B cell (primary cell): ENCODE measurements at regions not wholly inside any gene's neighbourhood (a gene's known extent, or its start where the extent isn't known, plus 50 kb on each side); places are given as distances from the start of the nearest gene placed in this dataset.

Experiments
- ATAC-seq: fragments of 200-7000 bp; cut with Tn5 transposase; one replicate; pipeline ENCODE4 v1.10.0; 2021; ENCODE audit warnings: low read depth, mild to moderate bottlenecking, moderate number of reproducible peaks, moderate library complexity
- CTCF ChIA-PET: fragments of 350-600 bp; sonication (Branson Sonifier 250); formaldehyde crosslinking; loops from one replicate; lab custom pipeline; 2021; ENCODE audit warnings: antibody characterized with exemption, inconsistent platforms; lab: Charles Lee
- POLR2A ChIA-PET: fragments of 350-600 bp; sonication (Branson Sonifier 250); formaldehyde crosslinking; loops from one replicate; lab custom pipeline; 2021; ENCODE audit warnings: antibody characterized with exemption; lab: Charles Lee
- DNase-seq: peaks from one replicate; pipeline ENCODE4 v3.0.0; 2013
- H2AFZ ChIP-seq: 2 replicates; pipeline ENCODE4 v1.6.1; 2012; ENCODE audit warnings: mild to moderate bottlenecking, low read depth, low read length; ENCODE audit not compliant: insufficient read depth, poor library complexity, severe bottlenecking
- H3K27ac ChIP-seq, 2 donors: 1 replicate in 1 of 2; 2 replicates in 1 of 2; pipeline ENCODE4 v1.5.1; 2012 to 2013; ENCODE audit warnings: low read length in 2 of 2, mild to moderate bottlenecking in 2 of 2, moderate library complexity in 1 of 2
- H3K27me3 ChIP-seq, 4 experiments: fragments of 200-600 bp in 1 of 4; sonication (generic) in 1 of 4; replicated peaks in 1 of 4; 1 replicate in 2 of 4; 2 replicates in 2 of 4; pipeline versions ENCODE4 v1.6.1 to v1.7.0; 2013 to 2016; ENCODE audit warnings: low read length in 3 of 4, mild to moderate bottlenecking in 2 of 4, mixed read lengths in 1 of 4, moderate library complexity in 1 of 4; ENCODE audit not compliant: insufficient read depth in 4 of 4, control insufficient read depth in 3 of 4; ENCODE audit errors: control extremely low read depth in 1 of 4
- H3K36me3 ChIP-seq, 2 experiments: replicated peaks in 1 of 2; 1 replicate in 1 of 2; 2 replicates in 1 of 2; pipeline versions ENCODE4 v1.6.1 to v1.7.1; 2013; ENCODE audit warnings: low read length in 1 of 2; ENCODE audit not compliant: insufficient read depth in 2 of 2, control insufficient read depth in 1 of 2; ENCODE audit errors: control extremely low read depth in 1 of 2, extremely low read depth in 1 of 2
- H3K4me1 ChIP-seq, 2 donors: fragments of 200-600 bp in 1 of 2; sonication (generic) in 1 of 2; 1 replicate in 1 of 2; 2 replicates in 1 of 2; pipeline versions ENCODE4 v1.5.1 to v1.6.1; 2013 to 2017; ENCODE audit warnings: low read length in 2 of 2; ENCODE audit not compliant: control insufficient read depth in 2 of 2, insufficient read depth in 2 of 2
- H3K4me2 ChIP-seq: replicated peaks from 2 replicates; pipeline ENCODE3; 2012; ENCODE audit warnings: mild to moderate bottlenecking, low read depth, low read length; ENCODE audit not compliant: poor library complexity, severe bottlenecking
- H3K4me3 ChIP-seq, 5 experiments: fragments of 200-600 bp in 1 of 5; sonication (generic) in 1 of 5; 1 replicate in 3 of 5; 2 replicates in 2 of 5; pipeline versions ENCODE4 v1.5.1 to v1.7.0; 2011 to 2016; ENCODE audit warnings: low read length in 4 of 5, mild to moderate bottlenecking in 4 of 5, low read depth in 2 of 5, control low read depth in 1 of 5, moderate library complexity in 1 of 5; ENCODE audit not compliant: insufficient read depth in 1 of 5; ENCODE audit errors: control extremely low read depth in 1 of 5, extremely low read depth in 1 of 5
- H3K79me2 ChIP-seq: fragments of 200-600 bp; sonication (generic); one replicate; pipeline ENCODE4 v1.6.0; 2016; ENCODE audit warnings: low read length; ENCODE audit not compliant: control insufficient read depth, insufficient read depth
- H3K9ac ChIP-seq: fragments of 200-600 bp; sonication (generic); 2 replicates; pipeline ENCODE4 v1.6.1; 2017; ENCODE audit warnings: mild to moderate bottlenecking, low read length, moderate library complexity
- H3K9me3 ChIP-seq, 3 donors: one replicate each; pipeline versions ENCODE4 v1.6.1 to v1.7.1; 2013; ENCODE audit warnings: low read length in 2 of 3; ENCODE audit not compliant: control insufficient read depth in 2 of 3, insufficient read depth in 1 of 3; ENCODE audit errors: control extremely low read depth in 1 of 3
- H4K20me1 ChIP-seq: 2 replicates; pipeline ENCODE4 v1.6.0; 2012; ENCODE audit warnings: mild to moderate bottlenecking, low read length; ENCODE audit not compliant: insufficient read depth, control insufficient read depth, poor library complexity, severe bottlenecking
- H3K27ac Mint-ChIP-seq: one replicate; pipeline ENCODE4 v1.8.0; 2021; ENCODE audit warnings: mixed read lengths
- H3K27me3 Mint-ChIP-seq: one replicate; pipeline ENCODE4 v1.8.0; 2021; ENCODE audit warnings: mixed read lengths
- H3K4me1 Mint-ChIP-seq: one replicate; pipeline ENCODE4 v1.8.0; 2021; ENCODE audit warnings: mixed read lengths
- H3K4me3 Mint-ChIP-seq: one replicate; pipeline ENCODE4 v1.8.0; 2021; ENCODE audit warnings: mixed read lengths
- H3K9me3 Mint-ChIP-seq: one replicate; pipeline ENCODE4 v1.8.0; 2022; ENCODE audit warnings: mixed read lengths; ENCODE audit not compliant: insufficient read depth
- EZH2 ChIP-seq: IDR thresholded peaks from 2 replicates; pipeline ENCODE4 v1.6.1; 2012; ENCODE audit warnings: borderline replicate concordance, low read depth, mild to moderate bottlenecking, moderate library complexity, low read length; ENCODE audit not compliant: insufficient read depth, poor library complexity, severe bottlenecking
- WGBS: methylation state at CpG from one replicate; pipeline ENCODE4 v1.1.5; 2013; ENCODE audit warnings: missing lambda C conversion rate; ENCODE audit not compliant: insufficient coverage; 5-methylcytosine and 5-hydroxymethylcytosine counted together
- intact Hi-C: fragments of 100-400 bp; cut with micrococcal nuclease; formaldehyde crosslinking; loops from one replicate; pipeline ENCODE4 v1.10.0; 2022
- TF ChIP-seq, protein P1 (sequence below): fragments of 200-600 bp; IDR thresholded peaks from one replicate; pipeline ENCODE4 v1.8.0; 2022; ENCODE audit warnings: antibody characterized with exemption, mild to moderate bottlenecking

- intact Hi-C loops, result no loop called here
- H3K4me3 ChIP-seq, result no peak overlapping the region
- no peaks in the 10 kb centered on the region for H3K79me2 ChIP-seq
- H3K4me3 Mint-ChIP-seq, result no peak overlapping the region
- H3K9me3 Mint-ChIP-seq, result peaks cover 3% of the 10 kb centered on the region
- H3K9me3 ChIP-seq, result peaks cover 0 to 21% (median 0%) of the 10 kb centered on the region in 3 donors
- no peak overlapping the region for H3K27ac ChIP-seq
- H3K4me1 Mint-ChIP-seq, result no peaks in the 10 kb centered on the region
- no peak for ATAC-seq
- H3K4me2 ChIP-seq, result no peak overlapping the region
- POLR2A ChIA-PET, result no interaction called here
- no peaks in the 10 kb centered on the region for H3K36me3 ChIP-seq
- no peaks in the 10 kb centered on the region for H3K27me3 ChIP-seq
- H4K20me1 ChIP-seq, result no peaks in the 10 kb centered on the region
- WGBS, result 95% methylated on average over 10 of the region's 12 CpGs
- H3K9ac ChIP-seq, result no peak overlapping the region
- H3K27me3 Mint-ChIP-seq, result no peaks in the 10 kb centered on the region
- CTCF ChIA-PET, result no interaction called here
- H3K4me1 ChIP-seq, result no peaks in the 10 kb centered on the region
- DNase-seq, result no peak
- H2AFZ ChIP-seq, result no peak overlapping the region
- TF ChIP-seq, protein P1, sequence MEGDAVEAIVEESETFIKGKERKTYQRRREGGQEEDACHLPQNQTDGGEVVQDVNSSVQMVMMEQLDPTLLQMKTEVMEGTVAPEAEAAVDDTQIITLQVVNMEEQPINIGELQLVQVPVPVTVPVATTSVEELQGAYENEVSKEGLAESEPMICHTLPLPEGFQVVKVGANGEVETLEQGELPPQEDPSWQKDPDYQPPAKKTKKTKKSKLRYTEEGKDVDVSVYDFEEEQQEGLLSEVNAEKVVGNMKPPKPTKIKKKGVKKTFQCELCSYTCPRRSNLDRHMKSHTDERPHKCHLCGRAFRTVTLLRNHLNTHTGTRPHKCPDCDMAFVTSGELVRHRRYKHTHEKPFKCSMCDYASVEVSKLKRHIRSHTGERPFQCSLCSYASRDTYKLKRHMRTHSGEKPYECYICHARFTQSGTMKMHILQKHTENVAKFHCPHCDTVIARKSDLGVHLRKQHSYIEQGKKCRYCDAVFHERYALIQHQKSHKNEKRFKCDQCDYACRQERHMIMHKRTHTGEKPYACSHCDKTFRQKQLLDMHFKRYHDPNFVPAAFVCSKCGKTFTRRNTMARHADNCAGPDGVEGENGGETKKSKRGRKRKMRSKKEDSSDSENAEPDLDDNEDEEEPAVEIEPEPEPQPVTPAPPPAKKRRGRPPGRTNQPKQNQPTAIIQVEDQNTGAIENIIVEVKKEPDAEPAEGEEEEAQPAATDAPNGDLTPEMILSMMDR, result no peak
- TF ChIP-seq EZH2, result no peak
- no peak overlapping the region for H3K27ac Mint-ChIP-seq
These were observed 406.2 kb downstream of the TGFB2 start for GRCh38 chr1:218751208-218751948.

DNA sequence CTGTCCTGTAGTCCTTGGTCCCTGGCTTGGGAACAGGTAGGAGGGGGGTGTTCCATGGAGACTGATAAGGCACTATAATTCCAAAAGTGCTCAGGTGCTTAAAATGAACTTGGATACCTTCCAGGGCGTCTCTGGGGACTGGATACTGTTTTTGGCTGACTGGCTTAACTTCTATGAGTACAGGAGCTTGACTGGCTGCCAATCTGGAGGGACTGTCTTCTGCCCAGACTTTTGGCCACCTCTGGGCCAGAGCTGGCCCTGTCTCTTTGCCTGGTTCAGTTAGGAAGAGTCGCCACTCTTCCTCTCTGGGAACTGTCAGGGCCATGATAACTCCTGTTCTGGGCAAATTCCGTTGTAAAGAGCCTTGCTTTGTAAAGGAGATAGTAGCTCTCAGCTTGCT is 407.0 kb downstream of the TGFB2 start:
- Mint-ChIP-seq H3K27me3 (no peaks in the 10 kb centered on the region), H3K27ac (no peak overlapping the region), H3K4me1 (no peaks in the 10 kb centered on the region), H3K9me3 (peaks cover 3% of the 10 kb centered on the region), H3K4me3 (no peak overlapping the region)
- Histone ChIP-seq H3K4me1 (no peaks in the 10 kb centered on the region), H3K9me3 (peaks cover 0 to 21% (median 0%) of the 10 kb centered on the region in 3 donors), H3K36me3 (no peaks in the 10 kb centered on the region), H3K4me2 (no peak overlapping the region), H3K79me2 (no peaks in the 10 kb centered on the region), H3K27ac (no peak overlapping the region), H4K20me1 (no peaks in the 10 kb centered on the region), H3K27me3 (no peaks in the 10 kb centered on the region), H2AFZ (no peak overlapping the region), H3K4me3 (no peak overlapping the region), H3K9ac (no peak overlapping the region)
- ChIA-PET CTCF (no interaction called here), POLR2A (no interaction called here)
- ATAC-seq (no peak), DNase-seq (no peak)
- WGBS, result 56% methylated on average over 3 of the region's 3 CpGs
- intact Hi-C loops, result no loop called here
- TF ChIP-seq, protein P1, result no peak
- TF ChIP-seq EZH2, result no peak
